Osteocyte (in vitro differentiated cells): ENCODE measurements at regions not wholly inside any gene's neighbourhood (a gene's known extent, or its start where the extent isn't known, plus 50 kb on each side); places are given as distances from the start of the nearest gene placed in this dataset.
"Not testable (repeated sequence)": the region's sequence is repeated elsewhere in the genome, so short reads cannot be mapped to it uniquely, and the experiment has no call there.

Experiments
- DNase-seq: peaks from one replicate; pipeline ENCODE4 v3.0.0; 2021; ENCODE audit warnings: mixed read lengths; ENCODE audit not compliant: unreplicated experiment; ENCODE audit errors: extremely low spot score
- H3K27ac Mint-ChIP-seq: one replicate; pipeline ENCODE4 v1.8.0; 2021; ENCODE audit warnings: mild to moderate bottlenecking, mixed read lengths; ENCODE audit not compliant: unreplicated experiment
- H3K27me3 Mint-ChIP-seq: one replicate; pipeline ENCODE4 v1.8.0; 2021; ENCODE audit warnings: mixed read lengths; ENCODE audit not compliant: unreplicated experiment
- H3K36me3 Mint-ChIP-seq: one replicate; pipeline ENCODE4 v1.8.0; 2021; ENCODE audit warnings: mixed read lengths; ENCODE audit not compliant: unreplicated experiment
- H3K4me1 Mint-ChIP-seq: one replicate; pipeline ENCODE4 v1.8.0; 2021; ENCODE audit warnings: mixed read lengths; ENCODE audit not compliant: unreplicated experiment
- H3K4me3 Mint-ChIP-seq: one replicate; pipeline ENCODE4 v1.8.0; 2021; ENCODE audit warnings: mild to moderate bottlenecking, moderate library complexity, mixed read lengths; ENCODE audit not compliant: unreplicated experiment
- H3K9me3 Mint-ChIP-seq: one replicate; pipeline ENCODE4 v1.8.0; 2021; ENCODE audit warnings: mixed read lengths; ENCODE audit not compliant: unreplicated experiment
- TF ChIP-seq, protein P1 (sequence below): fragments of 200-600 bp; sonication (generic); IDR thresholded peaks from 2 replicates; pipeline ENCODE4 v1.5.0; 2021; ENCODE audit warnings: antibody characterized with exemption, mild to moderate bottlenecking, moderate library complexity

GRCh38 chr7:125061776-125062397 is 132.3 kb upstream of the POT1 start:
- Mint-ChIP-seq H3K4me3 (no peak overlapping the region), H3K27ac (peak overlapping the region; percentile 78), H3K36me3 (no peaks in the 10 kb centered on the region), H3K27me3 (peaks cover 2% of the 10 kb centered on the region), H3K4me1 (peaks cover 22% of the 10 kb centered on the region), H3K9me3 (no peaks in the 10 kb centered on the region)
- TF ChIP-seq, protein P1, sequence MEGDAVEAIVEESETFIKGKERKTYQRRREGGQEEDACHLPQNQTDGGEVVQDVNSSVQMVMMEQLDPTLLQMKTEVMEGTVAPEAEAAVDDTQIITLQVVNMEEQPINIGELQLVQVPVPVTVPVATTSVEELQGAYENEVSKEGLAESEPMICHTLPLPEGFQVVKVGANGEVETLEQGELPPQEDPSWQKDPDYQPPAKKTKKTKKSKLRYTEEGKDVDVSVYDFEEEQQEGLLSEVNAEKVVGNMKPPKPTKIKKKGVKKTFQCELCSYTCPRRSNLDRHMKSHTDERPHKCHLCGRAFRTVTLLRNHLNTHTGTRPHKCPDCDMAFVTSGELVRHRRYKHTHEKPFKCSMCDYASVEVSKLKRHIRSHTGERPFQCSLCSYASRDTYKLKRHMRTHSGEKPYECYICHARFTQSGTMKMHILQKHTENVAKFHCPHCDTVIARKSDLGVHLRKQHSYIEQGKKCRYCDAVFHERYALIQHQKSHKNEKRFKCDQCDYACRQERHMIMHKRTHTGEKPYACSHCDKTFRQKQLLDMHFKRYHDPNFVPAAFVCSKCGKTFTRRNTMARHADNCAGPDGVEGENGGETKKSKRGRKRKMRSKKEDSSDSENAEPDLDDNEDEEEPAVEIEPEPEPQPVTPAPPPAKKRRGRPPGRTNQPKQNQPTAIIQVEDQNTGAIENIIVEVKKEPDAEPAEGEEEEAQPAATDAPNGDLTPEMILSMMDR, result no peak
- DNase-seq, result no peak

- H3K27ac Mint-ChIP-seq, DNase-seq, H3K4me3 Mint-ChIP-seq, H3K36me3 Mint-ChIP-seq, H3K9me3 Mint-ChIP-seq, H3K27me3 Mint-ChIP-seq: not testable (repeated sequence)
- H3K4me1 Mint-ChIP-seq, result peaks cover 22% of the 10 kb centered on the region
Measured at GRCh38 chr7:125061083-125061745, 131.6 kb upstream of the POT1 start.

DNA sequence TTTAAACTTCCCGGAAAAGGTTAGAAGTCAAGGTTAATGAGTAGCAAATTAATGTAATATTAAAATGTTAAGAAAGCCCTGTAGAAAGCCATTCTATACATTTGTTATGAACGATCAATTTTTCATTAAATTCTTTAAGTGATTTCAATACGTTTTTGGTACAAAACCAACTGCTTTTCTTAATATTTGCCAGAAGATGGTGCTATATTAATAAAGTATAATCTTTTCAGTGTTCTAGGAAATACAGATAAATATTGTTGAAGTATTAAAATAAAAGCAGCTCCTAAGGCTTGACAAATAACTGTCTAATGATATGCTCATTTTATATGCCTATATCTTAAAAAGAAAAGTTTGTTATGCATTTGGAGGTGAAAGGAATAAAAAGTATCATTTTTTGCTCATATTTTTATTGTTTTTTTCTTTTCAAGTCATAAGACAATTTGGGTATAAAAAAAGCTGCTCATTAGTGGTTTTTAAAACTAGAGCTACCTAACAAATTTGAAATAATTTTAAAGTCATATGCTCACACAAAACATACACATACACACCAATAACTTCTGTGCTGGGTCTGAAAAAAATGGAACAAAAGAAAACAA is 130.3 kb upstream of the POT1 start:
- TF ChIP-seq, protein P1, result peak; percentile 65
- Mint-ChIP-seq H3K36me3 (no peaks in the 10 kb centered on the region), H3K9me3 (no peaks in the 10 kb centered on the region), H3K27me3 (peaks cover 7% of the 10 kb centered on the region), H3K27ac (no peak overlapping the region), H3K4me1 (peaks cover 22% of the 10 kb centered on the region), H3K4me3 (no peak overlapping the region)
- no peak for DNase-seq

GRCh38 chr7:125057963-125058362 is 128.3 kb upstream of the POT1 start:
- H3K27me3 Mint-ChIP-seq, result peaks cover 7% of the 10 kb centered on the region
- H3K9me3 Mint-ChIP-seq, result no peaks in the 10 kb centered on the region
- no peak overlapping the region for H3K27ac Mint-ChIP-seq
- no peaks in the 10 kb centered on the region for H3K36me3 Mint-ChIP-seq
- DNase-seq, result no peak
- no peak overlapping the region for H3K4me3 Mint-ChIP-seq
- TF ChIP-seq, protein P1, result no peak
- peaks cover 22% of the 10 kb centered on the region for H3K4me1 Mint-ChIP-seq

- Mint-ChIP-seq H3K27ac (no peak overlapping the region), H3K9me3 (no peaks in the 10 kb centered on the region), H3K4me3 (no peak overlapping the region), H3K27me3 (peaks cover 7% of the 10 kb centered on the region), H3K36me3 (no peaks in the 10 kb centered on the region), H3K4me1 (peaks cover 3% of the 10 kb centered on the region)
- TF ChIP-seq, protein P1, result no peak
- no peak for DNase-seq
Measured at GRCh38 chr7:125055376-125055775, 125.8 kb upstream of the POT1 start.
